HCEC 1CT (cell line): ENCODE measurements at regions not wholly inside any gene's neighbourhood (a gene's known extent, or its start where the extent isn't known, plus 50 kb on each side); places are given as distances from the start of the nearest gene placed in this dataset.

Experiments used
- DNase-seq: peaks from one replicate; pipeline ENCODE4 v3.0.0-alpha.2; 2017

GRCh38 chr6:169044381-169045230 is 209.0 kb downstream of the THBS2 start:
- no peak for DNase-seq

GRCh38 chr6:169042061-169042460 is 211.6 kb downstream of the THBS2 start:
- DNase-seq: no peak

- no peak for DNase-seq
Observed at GRCh38 chr6:169041078-169041477, 212.6 kb downstream of the THBS2 start.

GRCh38 chr6:169038691-169039090 is 215.0 kb downstream of the THBS2 start:
- no peak for DNase-seq

GRCh38 chr6:169035385-169036240 is 218.0 kb downstream of the THBS2 start:
- DNase-seq: no peak

- peak; percentile 17 for DNase-seq
Observed at GRCh38 chr6:169034516-169035167, 219.0 kb downstream of the THBS2 start.

- no peak for DNase-seq
Observed at GRCh38 chr6:169029861-169030260, 223.8 kb downstream of the THBS2 start.

- no peak for DNase-seq
Observed at GRCh38 chr6:169028343-169028742, 225.3 kb downstream of the THBS2 start.

GRCh38 chr6:169026175-169026574 is 227.5 kb downstream of the THBS2 start:
- no peak for DNase-seq

- DNase-seq: no peak
Observed at GRCh38 chr6:169024047-169024660, 229.5 kb downstream of the THBS2 start.

- DNase-seq: no peak
Observed at GRCh38 chr6:169023161-169023874, 230.3 kb downstream of the THBS2 start.

- no peak for DNase-seq
Observed at GRCh38 chr6:169022079-169022478, 231.6 kb downstream of the THBS2 start.

- no peak for DNase-seq
Observed at GRCh38 chr6:169020821-169021220, 232.8 kb downstream of the THBS2 start.

GRCh38 chr6:169019727-169020491 is 233.7 kb downstream of the THBS2 start:
- peak; percentile 11 for DNase-seq

GRCh38 chr6:169019111-169019510 is 234.5 kb downstream of the THBS2 start:
- no peak for DNase-seq

- no peak for DNase-seq
Observed at GRCh38 chr6:169016758-169017157, 236.9 kb downstream of the THBS2 start.

GRCh38 chr6:169014211-169015197 is 239.1 kb downstream of the THBS2 start:
- no peak for DNase-seq

GRCh38 chr6:169009628-169010027 is 244.0 kb downstream of the THBS2 start:
- no peak for DNase-seq

GRCh38 chr6:169008641-169009257 is 244.9 kb downstream of the THBS2 start:
- DNase-seq: peak; percentile 10

GRCh38 chr6:169005166-169005565 is 248.5 kb downstream of the THBS2 start:
- no peak for DNase-seq
